ENCODE measurements at regions not wholly inside any gene's neighbourhood (a gene's known extent, or its start where the extent isn't known, plus 50 kb on each side); places are given as distances from the start of the nearest gene placed in this dataset.

GRCh38 chr1:199194862-199195261, 556.0 kb downstream of the PTPRC start:
- TF ChIP-seq CTCF (conservative IDR thresholded peaks at IDR 0.05 in 1 of 2, IDR thresholded peaks at IDR 0.05 in 1 of 2; ENCODE audit: extremely low read depth in 1 of 2, insufficient read depth in 1 of 2, low read depth in 1 of 2, low read length in 2 of 2) = no peak
- TF ChIP-seq EZH2 (IDR thresholded peaks at IDR 0.05; ENCODE audit: borderline replicate concordance, low read length) = no peak
